ENCODE measurements at regions not wholly inside any gene's neighbourhood (a gene's known extent, or its start where the extent isn't known, plus 50 kb on each side); places are given as distances from the start of the nearest gene placed in this dataset.

- DNase-seq: no peak
Observed at GRCh38 chr13:89239361-89240127, 1568.4 kb downstream of the SLITRK5 start.

GRCh38 chr13:89255844-89256406 is 1584.8 kb downstream of the SLITRK5 start:
- DNase-seq: no peak

GRCh38 chr13:89267734-89268133 is 1596.6 kb downstream of the SLITRK5 start:
- no peak for DNase-seq

- no peak for DNase-seq
Observed at GRCh38 chr13:89269737-89270136, 1598.6 kb downstream of the SLITRK5 start.

- no peak for DNase-seq
Observed at GRCh38 chr13:89270736-89271135, 1599.6 kb downstream of the SLITRK5 start.

GRCh38 chr13:89279374-89279773 is 1608.2 kb downstream of the SLITRK5 start:
- no peak for DNase-seq

- no peak for DNase-seq
Observed at GRCh38 chr13:89281331-89281730, 1610.2 kb downstream of the SLITRK5 start.

- no peak for DNase-seq
Observed at GRCh38 chr13:89282241-89282640, 1611.1 kb downstream of the SLITRK5 start.

- DNase-seq: no peak
Observed at GRCh38 chr13:89287381-89287780, 1616.2 kb downstream of the SLITRK5 start.

GRCh38 chr13:89294115-89294867 is 1623.1 kb downstream of the SLITRK5 start:
- no peak for DNase-seq

- DNase-seq: no peak
Observed at GRCh38 chr13:89307278-89307677, 1636.1 kb downstream of the SLITRK5 start.

GRCh38 chr13:89310943-89311672 is 1639.9 kb downstream of the SLITRK5 start:
- DNase-seq: no peak

GRCh38 chr13:89315287-89315686 is 1644.1 kb downstream of the SLITRK5 start:
- no peak for DNase-seq

GRCh38 chr13:89322466-89322865 is 1651.3 kb downstream of the SLITRK5 start:
- DNase-seq: no peak

- DNase-seq: no peak
Observed at GRCh38 chr13:89324582-89324981, 1653.4 kb downstream of the SLITRK5 start.

GRCh38 chr13:89343165-89343564 is 1672.0 kb downstream of the SLITRK5 start:
- DNase-seq: no peak

GRCh38 chr13:89352384-89352783 is 1681.2 kb downstream of the SLITRK5 start:
- no peak for DNase-seq

GRCh38 chr13:89361909-89362308 is 1690.7 kb downstream of the SLITRK5 start:
- DNase-seq: no peak

GRCh38 chr13:89363144-89363543 is 1692.0 kb downstream of the SLITRK5 start:
- no peak for DNase-seq

GRCh38 chr13:89372193-89372592 is 1701.0 kb downstream of the SLITRK5 start:
- DNase-seq: no peak

GRCh38 chr13:89375839-89376238 is 1704.7 kb downstream of the SLITRK5 start:
- DNase-seq: no peak

GRCh38 chr13:89380101-89380500 is 1708.9 kb downstream of the SLITRK5 start:
- no peak for DNase-seq

- no peak for DNase-seq
Observed at GRCh38 chr13:89382981-89383380, 1711.8 kb downstream of the SLITRK5 start.
